LNCaP clone FGC (cell line): ENCODE measurements at regions not wholly inside any gene's neighbourhood (a gene's known extent, or its start where the extent isn't known, plus 50 kb on each side); places are given as distances from the start of the nearest gene placed in this dataset.

Source experiments
- DNase-seq: peaks from one replicate; pipeline ENCODE4 v3.0.0-alpha.2; 2011; ENCODE audit warnings: low read depth
- H3K4me3 ChIP-seq: 2 replicates; pipeline ENCODE4 v1.5.1; 2011; ENCODE audit warnings: mild to moderate bottlenecking, low read depth, low read length, control low read depth
- CTCF ChIP-seq: IDR thresholded peaks from 2 replicates; pipeline ENCODE4 v1.5.1; 2012; ENCODE audit warnings: mild to moderate bottlenecking; ENCODE audit not compliant: control insufficient read depth, insufficient read depth; ENCODE audit errors: extremely low read depth

GRCh38 chr14:38788060-38788459, 315.0 kb downstream of the SEC23A start:
- DNase-seq = no peak
- no peak for TF ChIP-seq CTCF
- no peak overlapping the region for H3K4me3 ChIP-seq

DNA sequence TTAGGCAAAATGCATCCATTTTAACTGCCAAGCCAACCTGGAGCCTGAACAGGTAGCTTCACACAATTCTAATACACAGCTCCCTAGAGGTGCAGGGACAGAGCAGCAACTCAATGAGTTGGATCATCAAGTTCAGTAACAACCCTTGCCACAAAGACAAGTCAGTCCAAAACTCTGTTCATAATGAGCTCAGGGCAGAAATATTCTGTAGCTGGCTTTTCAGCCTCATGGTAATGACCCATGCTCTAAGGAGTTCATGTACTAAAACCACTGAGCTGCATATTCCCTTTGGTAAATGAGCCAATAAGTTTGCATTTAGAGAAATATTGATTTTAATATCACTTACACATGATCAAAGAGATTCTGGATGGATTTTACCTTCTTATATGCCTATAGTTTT, 316.1 kb downstream of the SEC23A start:
- TF ChIP-seq CTCF = no peak
- no peak overlapping the region for H3K4me3 ChIP-seq

GRCh38 chr14:38777401-38777800, 325.6 kb downstream of the SEC23A start:
- TF ChIP-seq CTCF = no peak
- no peak for DNase-seq
- H3K4me3 ChIP-seq = no peak overlapping the region

More for the DNA sequence above, 316.1 kb downstream of the SEC23A start:
- no peak for DNase-seq

- TF ChIP-seq CTCF = no peak
- DNase-seq = no peak
- no peak overlapping the region for H3K4me3 ChIP-seq
Measured at GRCh38 chr14:38775986-38776385, 327.0 kb downstream of the SEC23A start.

GRCh38 chr14:38774162-38774561, 328.9 kb downstream of the SEC23A start:
- H3K4me3 ChIP-seq = no peak overlapping the region
- no peak for TF ChIP-seq CTCF
- DNase-seq = no peak

DNA sequence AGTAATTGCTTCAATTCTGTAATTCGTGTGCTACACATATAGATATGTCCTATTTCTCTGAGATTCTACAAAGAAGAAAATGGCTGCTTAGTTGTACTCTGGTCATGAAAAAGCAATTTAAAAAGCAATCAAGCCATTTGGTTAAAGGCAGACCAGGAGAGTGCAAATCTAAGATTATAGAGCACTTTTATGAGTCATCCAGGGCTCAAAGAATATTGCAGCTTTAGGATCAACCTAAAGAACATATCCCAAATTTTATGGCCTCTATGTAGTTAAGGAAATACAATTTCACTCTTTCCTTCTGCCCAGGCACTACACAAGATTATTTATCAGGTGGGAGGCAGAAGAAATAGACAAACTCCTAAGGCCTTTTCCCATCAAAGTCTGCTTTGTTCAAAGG, 332.8 kb downstream of the SEC23A start:
- H3K4me3 ChIP-seq = no peak overlapping the region
- no peak for DNase-seq
- no peak for TF ChIP-seq CTCF

GRCh38 chr14:38762845-38763244, 340.2 kb downstream of the SEC23A start:
- no peak overlapping the region for H3K4me3 ChIP-seq
- no peak for DNase-seq
- TF ChIP-seq CTCF = no peak
